ENCODE measurements at regions not wholly inside any gene's neighbourhood (a gene's known extent, or its start where the extent isn't known, plus 50 kb on each side); places are given as distances from the start of the nearest gene placed in this dataset.
"Not testable (repeated sequence)": the region's sequence is repeated elsewhere in the genome, so short reads cannot be mapped to it uniquely, and the experiment has no call there.

DNA sequence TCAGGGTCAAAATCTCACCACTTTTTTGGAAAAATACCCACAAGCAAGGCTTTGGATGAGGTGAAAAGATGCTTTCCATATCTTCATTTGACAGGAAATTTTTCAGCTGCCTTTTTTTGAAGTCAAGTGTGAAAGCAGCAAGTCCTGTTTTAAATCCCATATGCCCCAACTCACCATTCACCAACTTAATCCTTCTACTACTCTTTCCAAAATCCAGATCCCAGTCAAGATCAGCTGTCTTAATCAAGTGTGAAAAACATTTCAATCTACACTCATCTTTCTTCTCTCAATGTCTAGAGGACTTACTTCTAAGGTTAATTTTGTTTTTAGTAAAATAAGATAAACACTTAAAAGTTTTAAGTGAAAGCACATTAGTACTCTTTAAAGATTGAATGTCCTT is 128.4 kb upstream of the CEP126 start:
- no peak for DNase-seq
- TF ChIP-seq, protein P1, sequence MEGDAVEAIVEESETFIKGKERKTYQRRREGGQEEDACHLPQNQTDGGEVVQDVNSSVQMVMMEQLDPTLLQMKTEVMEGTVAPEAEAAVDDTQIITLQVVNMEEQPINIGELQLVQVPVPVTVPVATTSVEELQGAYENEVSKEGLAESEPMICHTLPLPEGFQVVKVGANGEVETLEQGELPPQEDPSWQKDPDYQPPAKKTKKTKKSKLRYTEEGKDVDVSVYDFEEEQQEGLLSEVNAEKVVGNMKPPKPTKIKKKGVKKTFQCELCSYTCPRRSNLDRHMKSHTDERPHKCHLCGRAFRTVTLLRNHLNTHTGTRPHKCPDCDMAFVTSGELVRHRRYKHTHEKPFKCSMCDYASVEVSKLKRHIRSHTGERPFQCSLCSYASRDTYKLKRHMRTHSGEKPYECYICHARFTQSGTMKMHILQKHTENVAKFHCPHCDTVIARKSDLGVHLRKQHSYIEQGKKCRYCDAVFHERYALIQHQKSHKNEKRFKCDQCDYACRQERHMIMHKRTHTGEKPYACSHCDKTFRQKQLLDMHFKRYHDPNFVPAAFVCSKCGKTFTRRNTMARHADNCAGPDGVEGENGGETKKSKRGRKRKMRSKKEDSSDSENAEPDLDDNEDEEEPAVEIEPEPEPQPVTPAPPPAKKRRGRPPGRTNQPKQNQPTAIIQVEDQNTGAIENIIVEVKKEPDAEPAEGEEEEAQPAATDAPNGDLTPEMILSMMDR (IDR thresholded peaks at IDR 0.05), result no peak
- intact Hi-C loops (cut with DNase I), result no loop called here

DNA sequence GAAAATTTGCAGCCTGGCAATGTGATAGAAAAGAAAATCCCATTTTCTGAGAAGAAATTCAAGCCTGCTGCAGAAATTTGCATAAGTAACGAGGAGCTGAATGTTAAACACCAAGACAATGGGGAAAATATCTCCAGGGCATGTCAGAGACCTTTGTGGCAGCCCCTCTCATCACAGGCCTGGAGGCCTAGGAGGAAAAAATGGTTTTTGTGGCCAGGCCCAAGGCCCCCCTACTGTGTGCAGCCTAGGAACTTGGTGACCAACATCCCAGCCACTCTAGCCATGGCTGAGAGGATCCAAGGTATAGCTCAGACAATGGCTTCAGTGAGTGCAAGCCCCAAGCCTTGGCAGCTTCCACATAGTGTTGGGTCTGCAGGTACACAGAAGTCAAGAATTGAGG is 135.6 kb upstream of the CEP126 start:
- H3K27ac ChIP-seq; H3K4me3 ChIP-seq; H3K27me3 ChIP-seq; H3K4me1 ChIP-seq; DNase-seq; H3K9me3 ChIP-seq; intact Hi-C loops (cut with DNase I); ATAC-seq; H3K36me3 ChIP-seq: not testable (repeated sequence)

More for the DNA sequence above, 128.4 kb upstream of the CEP126 start:
- Histone ChIP-seq H3K4me1 (no peaks in the 10 kb centered on the region), H3K4me3 (no peak overlapping the region), H3K27ac (no peak overlapping the region), H3K36me3 (no peaks in the 10 kb centered on the region), H3K27me3 (no peaks in the 10 kb centered on the region), H3K9me3 (no peaks in the 10 kb centered on the region)
- ATAC-seq, result no peak

DNA sequence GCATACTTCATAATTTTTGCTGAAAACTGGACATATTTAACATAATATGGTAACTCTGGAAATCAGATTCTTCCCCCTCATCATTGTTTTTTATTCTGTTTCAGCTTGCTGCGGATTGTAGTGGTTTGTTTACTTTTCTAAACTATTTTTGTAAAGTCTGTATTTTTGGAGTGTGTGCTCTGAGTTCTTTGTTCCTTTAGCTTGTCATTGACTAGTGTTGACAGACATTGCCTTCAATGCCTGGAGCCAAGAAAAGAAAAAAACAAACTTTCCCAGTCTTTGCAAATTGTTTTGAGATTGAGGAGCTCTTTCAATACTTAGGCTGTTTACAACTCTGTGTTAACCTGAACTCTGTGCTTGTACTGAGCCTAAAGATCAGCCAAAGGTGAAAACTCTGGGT is 137.3 kb upstream of the CEP126 start:
- no peak for DNase-seq
- H3K27ac ChIP-seq, result no peak overlapping the region

GRCh38 chr11:101775033-101775432 is 139.8 kb upstream of the CEP126 start:
- intact Hi-C loops (cut with DNase I), result no loop called here

More for the DNA sequence above, 137.3 kb upstream of the CEP126 start:
- Histone ChIP-seq H3K27me3 (no peaks in the 10 kb centered on the region), H3K9me3 (no peaks in the 10 kb centered on the region), H3K4me1 (no peaks in the 10 kb centered on the region), H3K4me3 (no peak overlapping the region), H3K36me3 (no peaks in the 10 kb centered on the region)
- TF ChIP-seq, protein P1 (IDR thresholded peaks at IDR 0.05), result no peak
- ATAC-seq, result no peak
- intact Hi-C loops (cut with DNase I), result no loop called here

DNA sequence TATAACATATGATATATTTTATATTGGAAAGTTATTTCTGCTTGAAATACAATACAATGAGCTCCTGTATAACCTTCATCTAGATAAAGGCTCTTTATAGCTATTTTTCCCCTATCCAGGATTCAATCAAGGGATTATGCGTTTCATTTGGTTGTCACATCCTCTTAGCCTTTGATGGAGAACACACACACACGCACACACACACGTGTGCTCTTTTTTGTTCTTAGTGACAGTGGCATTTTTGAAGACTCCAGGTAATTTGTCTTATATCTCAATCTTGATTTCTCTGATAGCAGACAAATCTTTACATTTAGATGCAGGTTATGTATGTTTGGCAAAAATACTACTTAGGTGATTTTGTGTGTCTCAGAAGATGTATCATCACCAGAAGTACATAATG is 144.2 kb upstream of the CEP126 start:
- no peak for ATAC-seq
- Histone ChIP-seq H3K27ac (no peak overlapping the region), H3K9me3 (no peaks in the 10 kb centered on the region), H3K27me3 (no peaks in the 10 kb centered on the region), H3K4me3 (no peak overlapping the region), H3K4me1 (no peaks in the 10 kb centered on the region), H3K36me3 (no peaks in the 10 kb centered on the region)
- TF ChIP-seq, protein P1 (IDR thresholded peaks at IDR 0.05), result no peak
- DNase-seq, result no peak
- intact Hi-C loops (cut with DNase I), result no loop called here

More at GRCh38 chr11:101775033-101775432, 139.8 kb upstream of the CEP126 start:
- Histone ChIP-seq H3K27ac (no peak overlapping the region), H3K9me3 (no peaks in the 10 kb centered on the region), H3K36me3 (no peaks in the 10 kb centered on the region), H3K27me3 (no peaks in the 10 kb centered on the region), H3K4me3 (no peak overlapping the region), H3K4me1 (no peaks in the 10 kb centered on the region)
- ATAC-seq (no peak), DNase-seq (no peak)
- TF ChIP-seq, protein P1 (IDR thresholded peaks at IDR 0.05), result no peak

- no peaks in the 10 kb centered on the region for H3K27me3 ChIP-seq
- TF ChIP-seq, protein P1 (IDR thresholded peaks at IDR 0.05), result no peak
- DNase-seq, result no peak
- H3K4me1 ChIP-seq, result no peaks in the 10 kb centered on the region
- H3K27ac ChIP-seq, result no peak overlapping the region
- H3K36me3 ChIP-seq, result no peaks in the 10 kb centered on the region
- intact Hi-C loops (cut with DNase I), result no loop called here
- no peak for ATAC-seq
- H3K4me3 ChIP-seq, result no peak overlapping the region
- H3K9me3 ChIP-seq, result no peaks in the 10 kb centered on the region
Measured at GRCh38 chr11:101765932-101766331, 148.9 kb upstream of the CEP126 start.
